ENCODE measurements at regions not wholly inside any gene's neighbourhood (a gene's known extent, or its start where the extent isn't known, plus 50 kb on each side); places are given as distances from the start of the nearest gene placed in this dataset.

DNA sequence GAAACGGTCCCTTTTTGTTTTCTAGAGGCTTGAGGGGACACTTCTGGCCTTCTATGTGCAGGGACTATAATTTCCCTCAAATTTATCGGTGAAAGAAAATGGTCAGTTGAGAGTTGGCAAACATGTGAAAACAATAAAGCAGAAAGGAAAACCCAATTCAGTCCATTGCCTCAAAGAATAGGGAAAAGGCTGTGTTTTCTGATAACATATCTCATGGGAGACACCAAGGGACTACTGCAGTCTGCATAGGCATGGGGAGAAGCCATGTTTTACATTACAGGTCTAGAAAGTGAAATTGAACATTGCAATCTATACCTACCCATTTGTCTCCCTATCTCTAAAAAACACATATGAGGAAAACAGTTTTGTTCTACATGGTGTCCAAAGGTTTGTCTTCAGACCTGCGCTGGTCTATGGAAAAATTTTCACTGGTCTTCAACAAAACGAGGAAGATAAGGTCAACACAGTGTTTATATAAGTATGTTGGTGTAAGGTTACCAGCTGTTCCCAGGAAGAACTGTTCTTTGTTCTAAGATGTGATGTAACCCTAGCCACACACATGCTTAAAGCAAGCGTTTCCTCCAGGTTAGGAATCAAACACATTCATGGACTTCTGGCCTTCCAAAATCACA is 179.7 kb downstream of the MREG start (continued):
- TF ChIP-seq, protein P1, sequence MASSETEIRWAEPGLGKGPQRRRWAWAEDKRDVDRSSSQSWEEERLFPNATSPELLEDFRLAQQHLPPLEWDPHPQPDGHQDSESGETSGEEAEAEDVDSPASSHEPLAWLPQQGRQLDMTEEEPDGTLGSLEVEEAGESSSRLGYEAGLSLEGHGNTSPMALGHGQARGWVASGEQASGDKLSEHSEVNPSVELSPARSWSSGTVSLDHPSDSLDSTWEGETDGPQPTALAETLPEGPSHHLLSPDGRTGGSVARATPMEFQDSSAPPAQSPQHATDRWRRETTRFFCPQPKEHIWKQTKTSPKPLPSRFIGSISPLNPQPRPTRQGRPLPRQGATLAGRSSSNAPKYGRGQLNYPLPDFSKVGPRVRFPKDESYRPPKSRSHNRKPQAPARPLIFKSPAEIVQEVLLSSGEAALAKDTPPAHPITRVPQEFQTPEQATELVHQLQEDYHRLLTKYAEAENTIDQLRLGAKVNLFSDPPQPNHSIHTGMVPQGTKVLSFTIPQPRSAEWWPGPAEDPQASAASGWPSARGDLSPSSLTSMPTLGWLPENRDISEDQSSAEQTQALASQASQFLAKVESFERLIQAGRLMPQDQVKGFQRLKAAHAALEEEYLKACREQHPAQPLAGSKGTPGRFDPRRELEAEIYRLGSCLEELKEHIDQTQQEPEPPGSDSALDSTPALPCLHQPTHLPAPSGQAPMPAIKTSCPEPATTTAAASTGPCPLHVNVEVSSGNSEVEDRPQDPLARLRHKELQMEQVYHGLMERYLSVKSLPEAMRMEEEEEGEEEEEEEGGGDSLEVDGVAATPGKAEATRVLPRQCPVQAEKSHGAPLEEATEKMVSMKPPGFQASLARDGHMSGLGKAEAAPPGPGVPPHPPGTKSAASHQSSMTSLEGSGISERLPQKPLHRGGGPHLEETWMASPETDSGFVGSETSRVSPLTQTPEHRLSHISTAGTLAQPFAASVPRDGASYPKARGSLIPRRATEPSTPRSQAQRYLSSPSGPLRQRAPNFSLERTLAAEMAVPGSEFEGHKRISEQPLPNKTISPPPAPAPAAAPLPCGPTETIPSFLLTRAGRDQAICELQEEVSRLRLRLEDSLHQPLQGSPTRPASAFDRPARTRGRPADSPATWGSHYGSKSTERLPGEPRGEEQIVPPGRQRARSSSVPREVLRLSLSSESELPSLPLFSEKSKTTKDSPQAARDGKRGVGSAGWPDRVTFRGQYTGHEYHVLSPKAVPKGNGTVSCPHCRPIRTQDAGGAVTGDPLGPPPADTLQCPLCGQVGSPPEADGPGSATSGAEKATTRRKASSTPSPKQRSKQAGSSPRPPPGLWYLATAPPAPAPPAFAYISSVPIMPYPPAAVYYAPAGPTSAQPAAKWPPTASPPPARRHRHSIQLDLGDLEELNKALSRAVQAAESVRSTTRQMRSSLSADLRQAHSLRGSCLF (CRISPR knock-in tag; IDR thresholded peaks at IDR 0.05; ENCODE audit: borderline replicate concordance) = no peak
- TF ChIP-seq ARID2 (CRISPR knock-in tag; IDR thresholded peaks at IDR 0.05; ENCODE audit: borderline replicate concordance) (0 out of 2 replicates have a peak, but pooled peaks have one; percentile 13), MAZ (IDR thresholded peaks at IDR 0.05; ENCODE audit: borderline replicate concordance, low read depth, low read length) (no peak), MAZ (CRISPR knock-in tag; IDR thresholded peaks at IDR 0.05; ENCODE audit: low read depth) (0 out of 2 replicates have a peak, but pooled peaks have one; percentile 36), TEF (CRISPR knock-in tag; IDR thresholded peaks at IDR 0.05) (peak; percentile 98), HNRNPK (IDR thresholded peaks at IDR 0.05; ENCODE audit: low read depth, low read length, poor library complexity, severe bottlenecking) (no peak), ZNF33A (CRISPR knock-in tag; IDR thresholded peaks at IDR 0.05; ENCODE audit: borderline replicate concordance) (no peak), ZNF354B (CRISPR knock-in tag; IDR thresholded peaks at IDR 0.05) (no peak), HDAC2 (CRISPR knock-in tag; IDR thresholded peaks at IDR 0.05) (peak; percentile 89), ZNF333 (CRISPR knock-in tag; IDR thresholded peaks at IDR 0.05; ENCODE audit: borderline replicate concordance) (no peak), BHLHE40 (IDR thresholded peaks at IDR 0.05; ENCODE audit: low read length) (no peak), ADNP (CRISPR knock-in tag; IDR thresholded peaks at IDR 0.05) (no peak), THAP11 (CRISPR knock-in tag; IDR thresholded peaks at IDR 0.05) (peak; percentile 83), U2AF2 (IDR thresholded peaks at IDR 0.05; ENCODE audit: low read depth, low read length) (no peak), PHB2 (IDR thresholded peaks at IDR 0.05; ENCODE audit: partially characterized antibody) (no peak), HOXA7 (CRISPR knock-in tag; IDR thresholded peaks at IDR 0.05) (no peak)
- TF ChIP-seq, protein P2, sequence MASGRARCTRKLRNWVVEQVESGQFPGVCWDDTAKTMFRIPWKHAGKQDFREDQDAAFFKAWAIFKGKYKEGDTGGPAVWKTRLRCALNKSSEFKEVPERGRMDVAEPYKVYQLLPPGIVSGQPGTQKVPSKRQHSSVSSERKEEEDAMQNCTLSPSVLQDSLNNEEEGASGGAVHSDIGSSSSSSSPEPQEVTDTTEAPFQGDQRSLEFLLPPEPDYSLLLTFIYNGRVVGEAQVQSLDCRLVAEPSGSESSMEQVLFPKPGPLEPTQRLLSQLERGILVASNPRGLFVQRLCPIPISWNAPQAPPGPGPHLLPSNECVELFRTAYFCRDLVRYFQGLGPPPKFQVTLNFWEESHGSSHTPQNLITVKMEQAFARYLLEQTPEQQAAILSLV (CRISPR knock-in tag; IDR thresholded peaks at IDR 0.05; ENCODE audit: borderline replicate concordance) = no peak
- TF ChIP-seq, protein P3, sequence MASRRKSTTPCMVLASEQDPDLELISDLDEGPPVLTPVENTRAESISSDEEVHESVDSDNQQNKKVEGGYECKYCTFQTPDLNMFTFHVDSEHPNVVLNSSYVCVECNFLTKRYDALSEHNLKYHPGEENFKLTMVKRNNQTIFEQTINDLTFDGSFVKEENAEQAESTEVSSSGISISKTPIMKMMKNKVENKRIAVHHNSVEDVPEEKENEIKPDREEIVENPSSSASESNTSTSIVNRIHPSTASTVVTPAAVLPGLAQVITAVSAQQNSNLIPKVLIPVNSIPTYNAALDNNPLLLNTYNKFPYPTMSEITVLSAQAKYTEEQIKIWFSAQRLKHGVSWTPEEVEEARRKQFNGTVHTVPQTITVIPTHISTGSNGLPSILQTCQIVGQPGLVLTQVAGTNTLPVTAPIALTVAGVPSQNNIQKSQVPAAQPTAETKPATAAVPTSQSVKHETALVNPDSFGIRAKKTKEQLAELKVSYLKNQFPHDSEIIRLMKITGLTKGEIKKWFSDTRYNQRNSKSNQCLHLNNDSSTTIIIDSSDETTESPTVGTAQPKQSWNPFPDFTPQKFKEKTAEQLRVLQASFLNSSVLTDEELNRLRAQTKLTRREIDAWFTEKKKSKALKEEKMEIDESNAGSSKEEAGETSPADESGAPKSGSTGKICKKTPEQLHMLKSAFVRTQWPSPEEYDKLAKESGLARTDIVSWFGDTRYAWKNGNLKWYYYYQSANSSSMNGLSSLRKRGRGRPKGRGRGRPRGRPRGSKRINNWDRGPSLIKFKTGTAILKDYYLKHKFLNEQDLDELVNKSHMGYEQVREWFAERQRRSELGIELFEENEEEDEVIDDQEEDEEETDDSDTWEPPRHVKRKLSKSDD (CRISPR knock-in tag; IDR thresholded peaks at IDR 0.05; ENCODE audit: low read depth) = peak; percentile 29; the same call in 1 of the 2 replicates

Data from HepG2 (cell line).